ENCODE measurements at regions not wholly inside any gene's neighbourhood (a gene's known extent, or its start where the extent isn't known, plus 50 kb on each side); places are given as distances from the start of the nearest gene placed in this dataset.

DNA sequence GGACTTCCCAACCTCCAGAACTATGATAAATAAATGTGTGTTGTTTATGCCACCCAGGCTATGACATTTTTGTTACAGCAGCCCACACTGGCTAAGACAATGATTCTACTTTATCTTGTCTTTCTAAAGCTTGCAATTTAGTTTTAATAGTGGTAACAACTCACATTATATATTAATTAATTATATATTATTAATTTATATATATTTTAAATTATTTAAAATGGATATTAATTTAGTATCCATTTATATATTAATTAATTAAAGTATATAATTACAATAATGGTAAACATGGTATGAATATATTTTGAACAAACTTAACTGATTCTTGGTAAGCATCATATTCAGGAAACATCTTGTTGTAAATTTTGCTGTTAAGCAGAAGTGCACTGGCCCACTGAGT, 863.9 kb downstream of the MCTP2 start:
- TF ChIP-seq ZNF331 (CRISPR knock-in tag; IDR thresholded peaks at IDR 0.05; ENCODE audit: low read depth): no peak
- no peak overlapping the region for H3K4me2 ChIP-seq
- peaks cover 6% of the 10 kb centered on the region; the same call in 2 of the 3 replicates for H3K4me1 Mint-ChIP-seq
- H3K9me2 ChIP-seq (ENCODE audit: insufficient read depth): 0 out of 2 replicates have a peak, but pooled peaks cover 3% of the 10 kb centered on the region
- no peak overlapping the region for H3K4me3 Mint-ChIP-seq
- H3K4me3 ChIP-seq: no peak overlapping the region
- ATAC-seq (no peak), DNase-seq (ENCODE audit: low spot score) (no peak)
- no peak overlapping the region for H3K27ac Mint-ChIP-seq
- no peaks in the 10 kb centered on the region for H4K20me1 ChIP-seq (replicated peaks; ENCODE audit: insufficient read depth)
- H2AFZ ChIP-seq: no peak overlapping the region
- H3K36me3 Mint-ChIP-seq (ENCODE audit: low read depth): no peaks in the 10 kb centered on the region
- no peaks in the 10 kb centered on the region for H3K4me1 ChIP-seq (ENCODE audit: insufficient read depth)
- H3K27me3 Mint-ChIP-seq (ENCODE audit: insufficient read depth, low read depth, poor library complexity): peaks cover 2% of the 10 kb centered on the region
- no peak overlapping the region for H3K27ac ChIP-seq (ENCODE audit: low read depth)
- H3K9me3 Mint-ChIP-seq: no peaks in the 10 kb centered on the region
- no peaks in the 10 kb centered on the region for H3F3A ChIP-seq (replicated peaks; ENCODE audit: low read depth)
- H3K79me2 ChIP-seq (replicated peaks; ENCODE audit: insufficient read depth): no peaks in the 10 kb centered on the region
- no peaks in the 10 kb centered on the region for H3K36me3 ChIP-seq (ENCODE audit: insufficient read depth)
- H3K27me3 ChIP-seq (ENCODE audit: insufficient read depth): no peaks in the 10 kb centered on the region

DNA sequence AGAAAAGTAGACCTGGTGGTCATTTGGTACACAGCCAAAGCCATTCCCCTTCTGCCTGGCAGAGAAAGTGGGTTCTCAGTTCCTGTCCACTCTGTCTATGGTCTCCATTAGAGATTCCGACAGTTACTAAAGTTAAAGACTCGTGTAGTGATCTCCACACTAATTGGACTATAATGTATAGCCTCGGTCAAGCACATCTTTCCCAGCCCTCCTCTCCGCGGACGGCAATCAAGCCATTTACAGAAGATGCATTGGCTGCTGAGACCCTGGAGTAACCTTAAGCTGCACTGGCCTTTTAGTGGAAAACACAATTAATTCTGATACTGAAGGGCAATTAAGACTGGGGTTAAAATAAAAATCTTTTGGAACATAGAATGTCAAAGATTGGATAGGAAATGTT, 865.3 kb downstream of the MCTP2 start:
- no peak for DNase-seq (ENCODE audit: low spot score)
- no peak for ATAC-seq
- TF ChIP-seq, protein P1, sequence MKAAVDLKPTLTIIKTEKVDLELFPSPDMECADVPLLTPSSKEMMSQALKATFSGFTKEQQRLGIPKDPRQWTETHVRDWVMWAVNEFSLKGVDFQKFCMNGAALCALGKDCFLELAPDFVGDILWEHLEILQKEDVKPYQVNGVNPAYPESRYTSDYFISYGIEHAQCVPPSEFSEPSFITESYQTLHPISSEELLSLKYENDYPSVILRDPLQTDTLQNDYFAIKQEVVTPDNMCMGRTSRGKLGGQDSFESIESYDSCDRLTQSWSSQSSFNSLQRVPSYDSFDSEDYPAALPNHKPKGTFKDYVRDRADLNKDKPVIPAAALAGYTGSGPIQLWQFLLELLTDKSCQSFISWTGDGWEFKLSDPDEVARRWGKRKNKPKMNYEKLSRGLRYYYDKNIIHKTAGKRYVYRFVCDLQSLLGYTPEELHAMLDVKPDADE (IDR thresholded peaks at IDR 0.05): no peak
- no peak for TF ChIP-seq STAT1 (IDR thresholded peaks at IDR 0.05; ENCODE audit: unreplicated experiment)
- no peak for TF ChIP-seq EZH2 (IDR thresholded peaks at IDR 0.05; ENCODE audit: low read depth, unreplicated experiment)
- H3F3A ChIP-seq (replicated peaks; ENCODE audit: low read depth): no peaks in the 10 kb centered on the region
- H3K36me3 Mint-ChIP-seq (ENCODE audit: low read depth): no peaks in the 10 kb centered on the region
- H3K4me3 Mint-ChIP-seq: no peak overlapping the region
- H3K9me2 ChIP-seq (ENCODE audit: insufficient read depth): 0 out of 2 replicates have a peak, but pooled peaks cover 3% of the 10 kb centered on the region
- no peaks in the 10 kb centered on the region for H4K20me1 ChIP-seq (replicated peaks; ENCODE audit: insufficient read depth)
- no peak overlapping the region for H3K27ac Mint-ChIP-seq
- H3K36me3 ChIP-seq (ENCODE audit: insufficient read depth): no peaks in the 10 kb centered on the region
- no peaks in the 10 kb centered on the region for H3K79me2 ChIP-seq (replicated peaks; ENCODE audit: insufficient read depth)
- H3K27ac ChIP-seq (ENCODE audit: low read depth): no peak overlapping the region
- peaks cover 1% of the 10 kb centered on the region; the same call in 2 of the 3 replicates for H3K4me1 Mint-ChIP-seq
- no peak overlapping the region for H3K4me2 ChIP-seq
- no peaks in the 10 kb centered on the region for H3K27me3 ChIP-seq (ENCODE audit: insufficient read depth)
- H3K9me3 Mint-ChIP-seq: no peaks in the 10 kb centered on the region
- H3K4me3 ChIP-seq: no peak overlapping the region
- H3K27me3 Mint-ChIP-seq (ENCODE audit: insufficient read depth, low read depth, poor library complexity): peaks cover 2% of the 10 kb centered on the region
- H2AFZ ChIP-seq: peak overlapping the region; percentile 59; the same call in 1 of the 2 replicates
- H3K4me1 ChIP-seq (ENCODE audit: insufficient read depth): no peaks in the 10 kb centered on the region

DNA sequence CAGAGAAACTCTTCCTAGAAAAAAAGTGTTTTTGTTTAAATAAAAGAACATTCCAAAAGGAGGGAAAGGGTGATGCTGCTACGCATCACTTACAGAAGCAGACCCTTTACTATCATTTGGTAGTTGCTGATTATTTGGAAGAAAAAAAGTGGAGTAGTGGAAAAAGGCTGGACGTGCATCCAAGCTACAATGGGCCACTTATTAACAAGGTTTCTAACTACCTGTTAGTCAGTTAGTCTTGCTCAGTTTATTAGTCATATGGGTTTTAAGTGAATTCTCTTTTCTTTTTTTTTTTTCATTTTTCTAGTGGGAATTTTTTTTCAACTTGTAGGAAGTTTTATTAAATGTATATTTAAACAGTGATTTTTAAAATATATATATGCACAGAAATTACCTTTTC, 866.0 kb downstream of the MCTP2 start:
- Histone ChIP-seq H3K4me3 (no peak overlapping the region), H3K4me1 (ENCODE audit: insufficient read depth) (no peaks in the 10 kb centered on the region)
- no peak for TF ChIP-seq JUNB (IDR thresholded peaks at IDR 0.05; ENCODE audit: unreplicated experiment)
- TF ChIP-seq POLR2AphosphoS5 (IDR thresholded peaks at IDR 0.05; ENCODE audit: low read depth): no peak
- no peak for TF ChIP-seq ZNF331 (CRISPR knock-in tag; IDR thresholded peaks at IDR 0.05; ENCODE audit: low read depth)
- TF ChIP-seq, protein P2, sequence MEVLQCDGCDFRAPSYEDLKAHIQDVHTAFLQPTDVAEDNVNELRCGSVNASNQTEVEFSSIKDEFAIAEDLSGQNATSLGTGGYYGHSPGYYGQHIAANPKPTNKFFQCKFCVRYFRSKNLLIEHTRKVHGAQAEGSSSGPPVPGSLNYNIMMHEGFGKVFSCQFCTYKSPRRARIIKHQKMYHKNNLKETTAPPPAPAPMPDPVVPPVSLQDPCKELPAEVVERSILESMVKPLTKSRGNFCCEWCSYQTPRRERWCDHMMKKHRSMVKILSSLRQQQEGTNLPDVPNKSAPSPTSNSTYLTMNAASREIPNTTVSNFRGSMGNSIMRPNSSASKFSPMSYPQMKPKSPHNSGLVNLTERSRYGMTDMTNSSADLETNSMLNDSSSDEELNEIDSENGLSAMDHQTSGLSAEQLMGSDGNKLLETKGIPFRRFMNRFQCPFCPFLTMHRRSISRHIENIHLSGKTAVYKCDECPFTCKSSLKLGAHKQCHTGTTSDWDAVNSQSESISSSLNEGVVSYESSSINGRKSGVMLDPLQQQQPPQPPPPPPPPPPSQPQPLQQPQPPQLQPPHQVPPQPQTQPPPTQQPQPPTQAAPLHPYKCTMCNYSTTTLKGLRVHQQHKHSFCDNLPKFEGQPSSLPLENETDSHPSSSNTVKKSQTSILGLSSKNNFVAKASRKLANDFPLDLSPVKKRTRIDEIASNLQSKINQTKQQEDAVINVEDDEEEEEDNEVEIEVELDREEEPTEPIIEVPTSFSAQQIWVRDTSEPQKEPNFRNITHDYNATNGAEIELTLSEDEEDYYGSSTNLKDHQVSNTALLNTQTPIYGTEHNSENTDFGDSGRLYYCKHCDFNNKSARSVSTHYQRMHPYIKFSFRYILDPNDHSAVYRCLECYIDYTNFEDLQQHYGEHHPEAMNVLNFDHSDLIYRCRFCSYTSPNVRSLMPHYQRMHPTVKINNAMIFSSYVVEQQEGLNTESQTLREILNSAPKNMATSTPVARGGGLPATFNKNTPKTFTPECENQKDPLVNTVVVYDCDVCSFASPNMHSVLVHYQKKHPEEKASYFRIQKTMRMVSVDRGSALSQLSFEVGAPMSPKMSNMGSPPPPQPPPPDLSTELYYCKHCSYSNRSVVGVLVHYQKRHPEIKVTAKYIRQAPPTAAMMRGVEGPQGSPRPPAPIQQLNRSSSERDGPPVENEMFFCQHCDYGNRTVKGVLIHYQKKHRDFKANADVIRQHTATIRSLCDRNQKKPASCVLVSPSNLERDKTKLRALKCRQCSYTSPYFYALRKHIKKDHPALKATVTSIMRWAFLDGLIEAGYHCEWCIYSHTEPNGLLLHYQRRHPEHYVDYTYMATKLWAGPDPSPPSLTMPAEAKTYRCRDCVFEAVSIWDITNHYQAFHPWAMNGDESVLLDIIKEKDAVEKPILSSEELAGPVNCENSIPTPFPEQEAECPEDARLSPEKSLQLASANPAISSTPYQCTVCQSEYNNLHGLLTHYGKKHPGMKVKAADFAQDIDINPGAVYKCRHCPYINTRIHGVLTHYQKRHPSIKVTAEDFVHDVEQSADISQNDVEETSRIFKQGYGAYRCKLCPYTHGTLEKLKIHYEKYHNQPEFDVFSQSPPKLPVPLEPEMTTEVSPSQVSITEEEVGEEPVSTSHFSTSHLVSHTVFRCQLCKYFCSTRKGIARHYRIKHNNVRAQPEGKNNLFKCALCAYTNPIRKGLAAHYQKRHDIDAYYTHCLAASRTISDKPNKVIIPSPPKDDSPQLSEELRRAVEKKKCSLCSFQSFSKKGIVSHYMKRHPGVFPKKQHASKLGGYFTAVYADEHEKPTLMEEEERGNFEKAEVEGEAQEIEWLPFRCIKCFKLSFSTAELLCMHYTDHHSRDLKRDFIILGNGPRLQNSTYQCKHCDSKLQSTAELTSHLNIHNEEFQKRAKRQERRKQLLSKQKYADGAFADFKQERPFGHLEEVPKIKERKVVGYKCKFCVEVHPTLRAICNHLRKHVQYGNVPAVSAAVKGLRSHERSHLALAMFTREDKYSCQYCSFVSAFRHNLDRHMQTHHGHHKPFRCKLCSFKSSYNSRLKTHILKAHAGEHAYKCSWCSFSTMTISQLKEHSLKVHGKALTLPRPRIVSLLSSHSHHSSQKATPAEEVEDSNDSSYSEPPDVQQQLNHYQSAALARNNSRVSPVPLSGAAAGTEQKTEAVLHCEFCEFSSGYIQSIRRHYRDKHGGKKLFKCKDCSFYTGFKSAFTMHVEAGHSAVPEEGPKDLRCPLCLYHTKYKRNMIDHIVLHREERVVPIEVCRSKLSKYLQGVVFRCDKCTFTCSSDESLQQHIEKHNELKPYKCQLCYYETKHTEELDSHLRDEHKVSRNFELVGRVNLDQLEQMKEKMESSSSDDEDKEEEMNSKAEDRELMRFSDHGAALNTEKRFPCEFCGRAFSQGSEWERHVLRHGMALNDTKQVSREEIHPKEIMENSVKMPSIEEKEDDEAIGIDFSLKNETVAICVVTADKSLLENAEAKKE (CRISPR knock-in tag; IDR thresholded peaks at IDR 0.05): no peak
- TF ChIP-seq STAT1 (IDR thresholded peaks at IDR 0.05; ENCODE audit: unreplicated experiment): no peak
- TF ChIP-seq, protein P1 (IDR thresholded peaks at IDR 0.05): no peak
- no peak for TF ChIP-seq NANOG (IDR thresholded peaks at IDR 0.05; ENCODE audit: borderline replicate concordance)

More for the DNA sequence above, 866.0 kb downstream of the MCTP2 start:
- Histone ChIP-seq H4K20me1 (replicated peaks; ENCODE audit: insufficient read depth) (no peaks in the 10 kb centered on the region), H3K4me2 (no peak overlapping the region), H3K27ac (ENCODE audit: low read depth) (no peak overlapping the region), H3K36me3 (ENCODE audit: insufficient read depth) (no peaks in the 10 kb centered on the region), H3K27me3 (ENCODE audit: insufficient read depth) (no peaks in the 10 kb centered on the region), H2AFZ (peak overlapping the region; percentile 59; the same call in 1 of the 2 replicates), H3F3A (replicated peaks; ENCODE audit: low read depth) (no peaks in the 10 kb centered on the region), H3K79me2 (replicated peaks; ENCODE audit: insufficient read depth) (no peaks in the 10 kb centered on the region), H3K9me2 (ENCODE audit: insufficient read depth) (0 out of 2 replicates have a peak, but pooled peaks cover 3% of the 10 kb centered on the region)
- Mint-ChIP-seq H3K36me3 (ENCODE audit: low read depth) (no peaks in the 10 kb centered on the region), H3K4me1 (no peaks in the 10 kb centered on the region), H3K4me3 (no peak overlapping the region), H3K27me3 (ENCODE audit: insufficient read depth, low read depth, poor library complexity) (peaks cover 2% of the 10 kb centered on the region), H3K9me3 (no peaks in the 10 kb centered on the region), H3K27ac (no peak overlapping the region)
- DNase-seq (ENCODE audit: low spot score) (no peak), ATAC-seq (no peak)
